ENCODE measurements at regions not wholly inside any gene's neighbourhood (a gene's known extent, or its start where the extent isn't known, plus 50 kb on each side); places are given as distances from the start of the nearest gene placed in this dataset.

DNA sequence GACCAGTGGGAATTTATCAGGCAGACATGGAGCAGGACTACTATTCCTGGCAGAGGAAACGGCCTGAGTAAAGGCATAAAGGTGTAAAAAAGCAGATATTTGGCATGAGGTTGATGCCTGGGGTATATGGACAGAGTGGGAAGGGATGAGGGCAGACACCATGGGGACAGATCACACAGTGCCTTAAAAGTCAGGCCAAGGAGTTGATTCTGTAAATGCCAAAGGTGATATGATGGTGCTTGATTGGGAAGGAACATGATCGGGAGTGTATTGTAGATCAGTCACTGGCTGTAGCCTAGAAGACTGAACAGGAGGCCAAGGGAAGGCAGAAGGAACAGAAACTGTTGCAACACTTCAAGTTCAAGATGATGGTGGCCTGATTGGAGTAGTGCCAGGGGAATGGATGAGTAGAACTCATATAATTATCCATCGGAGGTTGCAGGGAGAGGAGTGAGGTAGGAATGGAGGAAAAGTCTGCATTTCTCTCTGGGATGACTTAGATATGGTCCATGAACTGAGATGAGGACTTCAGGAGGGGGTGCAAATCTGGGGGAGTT is 594.3 kb upstream of the KLF4 start:
- DNase-seq, result no peak

- DNase-seq, result peak; percentile 8
Measured at GRCh38 chr9:108083160-108083750, 593.7 kb upstream of the KLF4 start.

DNA sequence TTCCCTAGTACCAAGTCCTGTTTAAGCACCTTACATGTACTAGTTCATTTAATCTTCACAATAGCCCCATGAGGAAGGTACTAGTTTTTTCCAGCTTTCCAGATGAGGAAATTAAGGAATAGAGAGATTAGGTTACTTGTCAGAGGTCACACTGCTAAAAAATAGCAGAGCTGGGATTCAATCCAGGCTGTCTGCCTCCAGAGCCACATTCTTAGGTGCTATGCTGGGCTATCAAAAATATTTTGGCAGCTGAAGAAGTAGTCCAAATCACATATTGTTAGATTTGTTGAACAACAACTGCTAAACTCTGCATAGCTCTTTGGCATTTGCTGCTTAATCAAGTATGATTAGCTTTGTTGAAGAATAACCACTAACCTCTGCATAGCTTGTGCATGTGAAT is 591.5 kb upstream of the KLF4 start:
- DNase-seq, result no peak

DNA sequence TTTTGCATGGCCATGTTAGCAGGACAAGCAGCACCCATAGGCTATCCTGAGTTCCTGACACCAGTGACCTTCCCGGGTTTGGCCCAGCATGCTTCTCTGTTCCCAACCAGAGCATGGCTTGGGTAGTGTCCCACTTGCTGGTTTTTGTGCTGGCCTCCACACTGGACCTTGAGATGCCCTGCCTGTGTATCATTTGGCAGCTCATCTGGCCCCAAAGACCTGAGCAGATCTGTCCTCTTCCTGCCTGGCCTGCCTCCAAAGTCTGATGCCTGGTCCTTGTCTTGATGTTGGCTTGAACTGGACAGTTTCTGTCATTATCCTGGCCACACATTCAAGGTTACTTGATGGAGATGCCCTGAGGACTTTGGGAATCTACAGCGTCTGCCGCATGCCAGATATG is 590.7 kb upstream of the KLF4 start:
- no peak for DNase-seq

GRCh38 chr9:108078811-108079210 is 589.2 kb upstream of the KLF4 start:
- DNase-seq, result peak; percentile 55

- no peak for DNase-seq
Measured at GRCh38 chr9:108078375-108078774, 588.8 kb upstream of the KLF4 start.

GRCh38 chr9:108077556-108077955 is 588.0 kb upstream of the KLF4 start:
- no peak for DNase-seq

- DNase-seq, result no peak
Measured at GRCh38 chr9:108074900-108075299, 585.3 kb upstream of the KLF4 start.

DNA sequence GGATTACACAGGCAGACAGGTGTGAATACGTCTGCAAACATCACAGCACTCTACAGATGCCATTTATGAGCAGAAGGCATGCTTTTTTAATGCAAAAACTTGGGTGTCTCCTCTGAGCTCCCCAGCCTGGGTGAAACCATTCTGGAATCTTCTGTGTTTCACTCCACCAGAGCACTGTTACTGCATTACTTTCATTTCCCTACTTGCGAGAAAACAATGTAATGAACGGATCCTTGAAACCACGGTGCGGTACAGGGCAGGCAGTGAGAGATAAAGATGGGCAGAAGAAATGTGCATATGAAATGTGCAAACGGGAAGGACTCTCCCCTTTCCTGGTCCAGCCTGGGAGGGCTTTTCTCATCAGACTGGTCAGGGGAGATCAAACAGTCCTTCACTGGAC is 584.3 kb upstream of the KLF4 start:
- DNase-seq, result no peak

GRCh38 chr9:108072740-108073139 is 583.2 kb upstream of the KLF4 start:
- peak; percentile 98 for DNase-seq

GRCh38 chr9:108070861-108071260 is 581.3 kb upstream of the KLF4 start:
- DNase-seq, result no peak

- DNase-seq, result no peak
Measured at GRCh38 chr9:108069991-108070390, 580.4 kb upstream of the KLF4 start.

- no peak for DNase-seq
Measured at GRCh38 chr9:108062680-108063079, 573.1 kb upstream of the KLF4 start.

- no peak for DNase-seq
Measured at GRCh38 chr9:108060175-108060574, 570.6 kb upstream of the KLF4 start.

DNA sequence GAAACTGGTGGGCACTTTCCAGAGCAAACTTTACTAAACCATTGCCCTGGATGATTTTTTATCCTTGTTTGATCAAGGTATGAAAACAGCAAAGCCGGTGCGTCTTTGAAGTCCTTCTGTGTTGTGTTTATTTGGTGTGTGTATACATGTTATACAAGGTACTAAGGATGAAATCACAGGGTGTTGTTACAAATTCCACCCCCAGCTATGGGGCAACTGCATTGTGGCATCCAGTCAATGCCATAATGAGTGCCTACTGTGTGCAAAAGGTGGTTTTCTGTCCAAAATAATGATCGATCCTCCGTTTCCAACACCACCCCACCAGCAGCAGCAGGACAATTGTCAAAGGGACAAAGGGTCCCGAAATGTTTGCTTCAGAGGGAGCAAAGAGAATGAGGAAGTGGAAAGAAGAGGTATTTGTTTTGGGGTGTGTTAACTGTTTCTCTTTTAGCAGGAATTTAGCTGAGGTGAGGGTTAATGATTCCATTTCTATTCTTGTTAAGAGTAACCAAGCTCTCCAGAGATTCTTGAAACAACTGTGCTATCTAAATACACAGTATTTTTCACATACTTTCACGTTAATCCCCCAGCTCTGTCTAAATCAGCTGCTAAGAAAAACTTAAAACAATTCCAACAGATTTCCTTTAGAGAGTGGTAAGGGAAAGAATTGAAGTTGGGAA is 568.7 kb upstream of the KLF4 start:
- DNase-seq, result no peak

- DNase-seq, result no peak
Measured at GRCh38 chr9:108057421-108058134, 568.0 kb upstream of the KLF4 start.

DNA sequence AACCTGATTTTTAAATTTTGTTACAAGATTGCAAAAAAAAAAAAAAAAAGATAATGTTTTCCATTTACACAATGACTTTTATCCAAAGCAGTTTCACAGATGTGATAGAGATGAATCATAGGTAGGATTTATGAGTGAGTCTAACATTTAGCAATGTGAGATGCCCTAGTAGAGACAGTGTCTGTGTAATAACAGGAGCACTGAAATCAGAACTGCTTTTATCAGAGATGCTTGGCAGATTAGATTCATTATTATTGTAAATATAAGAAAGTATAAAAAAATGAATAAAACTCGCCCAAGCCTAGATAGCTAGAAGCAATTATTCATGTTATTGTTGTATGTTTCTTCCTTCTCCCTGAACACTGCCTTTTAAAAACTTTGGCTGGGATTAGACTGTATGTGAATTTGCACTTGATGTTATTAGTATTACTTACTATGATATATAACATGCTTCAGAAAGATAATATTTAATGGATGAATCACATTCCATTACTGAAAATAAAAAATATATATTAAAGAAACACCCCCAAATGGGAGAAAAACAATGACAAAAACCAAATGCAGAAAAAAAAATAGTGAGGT is 567.3 kb upstream of the KLF4 start:
- DNase-seq, result no peak

DNA sequence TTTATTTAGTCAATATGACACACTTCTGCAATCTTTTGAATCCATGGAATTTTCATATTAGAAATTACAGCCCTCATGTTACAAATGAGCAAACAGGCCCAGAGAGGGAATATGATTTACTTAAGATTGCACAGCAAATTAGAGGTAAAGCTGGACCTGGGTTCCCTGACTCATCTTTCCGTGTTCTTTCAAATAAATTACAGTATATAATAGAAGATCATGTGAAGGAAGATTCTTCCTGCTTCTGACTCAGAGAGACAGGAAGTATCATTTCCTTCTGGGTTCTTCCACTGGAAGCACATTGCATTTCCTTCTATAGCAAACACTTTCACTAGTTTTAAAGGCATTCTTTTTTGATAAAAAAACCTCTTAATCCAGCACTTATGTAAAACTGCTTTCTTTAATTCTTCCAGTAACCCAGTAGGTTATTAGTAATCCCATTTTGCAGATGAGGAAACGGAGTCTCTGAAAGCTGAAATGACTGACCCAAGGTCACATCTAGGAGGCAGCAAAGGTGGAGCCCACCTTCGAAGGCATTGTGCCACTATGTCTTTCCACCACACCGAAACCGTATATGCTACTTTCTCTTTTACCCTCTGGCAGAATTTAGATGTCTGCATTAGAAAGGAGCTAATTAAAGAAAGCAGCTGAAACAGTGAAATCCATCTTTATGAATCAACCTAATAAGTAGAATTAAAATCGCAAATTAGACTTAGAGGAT is 566.7 kb upstream of the KLF4 start:
- no peak for DNase-seq

- DNase-seq, result no peak
Measured at GRCh38 chr9:108054131-108054630, 564.6 kb upstream of the KLF4 start.

GRCh38 chr9:108053555-108054061 is 564.0 kb upstream of the KLF4 start:
- DNase-seq, result peak; percentile 56

- no peak for DNase-seq
Measured at GRCh38 chr9:108052431-108053080, 563.0 kb upstream of the KLF4 start.

- DNase-seq, result no peak
Measured at GRCh38 chr9:108050894-108051293, 561.3 kb upstream of the KLF4 start.

All from NCI-H524 treated with DMSO at 0.1 percent for 48 hours (cell line).